Esophagus squamous epithelium (tissue), 4 donors: ENCODE measurements at regions not wholly inside any gene's neighbourhood (a gene's known extent, or its start where the extent isn't known, plus 50 kb on each side); places are given as distances from the start of the nearest gene placed in this dataset.

ENCODE experiments used
- POLR2A ChIP-seq, 4 donors: fragments of 450-650 bp; IDR thresholded peaks; one replicate each; pipeline ENCODE4 v1.6.1; 2017; ENCODE audit warnings: antibody characterized with exemption in 4 of 4, mild to moderate bottlenecking in 4 of 4, moderate library complexity in 3 of 4
- TF ChIP-seq, protein P1 (sequence below), 6 experiments: fragments of 450-650 bp in 4 of 6; fragments of 200-600 bp in 2 of 6; sonication (generic) in 2 of 6; IDR thresholded peaks; one replicate each; pipeline ENCODE4 v1.5.1; 2016 to 2019; ENCODE audit warnings: antibody characterized with exemption in 6 of 6, mild to moderate bottlenecking in 4 of 6, moderate library complexity in 4 of 6

GRCh38 chr3:28727307-28727706 lies 378.7 kb upstream of the AZI2 start:
- TF ChIP-seq, protein P1, sequence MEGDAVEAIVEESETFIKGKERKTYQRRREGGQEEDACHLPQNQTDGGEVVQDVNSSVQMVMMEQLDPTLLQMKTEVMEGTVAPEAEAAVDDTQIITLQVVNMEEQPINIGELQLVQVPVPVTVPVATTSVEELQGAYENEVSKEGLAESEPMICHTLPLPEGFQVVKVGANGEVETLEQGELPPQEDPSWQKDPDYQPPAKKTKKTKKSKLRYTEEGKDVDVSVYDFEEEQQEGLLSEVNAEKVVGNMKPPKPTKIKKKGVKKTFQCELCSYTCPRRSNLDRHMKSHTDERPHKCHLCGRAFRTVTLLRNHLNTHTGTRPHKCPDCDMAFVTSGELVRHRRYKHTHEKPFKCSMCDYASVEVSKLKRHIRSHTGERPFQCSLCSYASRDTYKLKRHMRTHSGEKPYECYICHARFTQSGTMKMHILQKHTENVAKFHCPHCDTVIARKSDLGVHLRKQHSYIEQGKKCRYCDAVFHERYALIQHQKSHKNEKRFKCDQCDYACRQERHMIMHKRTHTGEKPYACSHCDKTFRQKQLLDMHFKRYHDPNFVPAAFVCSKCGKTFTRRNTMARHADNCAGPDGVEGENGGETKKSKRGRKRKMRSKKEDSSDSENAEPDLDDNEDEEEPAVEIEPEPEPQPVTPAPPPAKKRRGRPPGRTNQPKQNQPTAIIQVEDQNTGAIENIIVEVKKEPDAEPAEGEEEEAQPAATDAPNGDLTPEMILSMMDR (IDR thresholded peaks at IDR 0.05), result no peak
- TF ChIP-seq POLR2A (IDR thresholded peaks at IDR 0.05), result no peak
